ENCODE measurements at regions not wholly inside any gene's neighbourhood (a gene's known extent, or its start where the extent isn't known, plus 50 kb on each side); places are given as distances from the start of the nearest gene placed in this dataset.

DNA sequence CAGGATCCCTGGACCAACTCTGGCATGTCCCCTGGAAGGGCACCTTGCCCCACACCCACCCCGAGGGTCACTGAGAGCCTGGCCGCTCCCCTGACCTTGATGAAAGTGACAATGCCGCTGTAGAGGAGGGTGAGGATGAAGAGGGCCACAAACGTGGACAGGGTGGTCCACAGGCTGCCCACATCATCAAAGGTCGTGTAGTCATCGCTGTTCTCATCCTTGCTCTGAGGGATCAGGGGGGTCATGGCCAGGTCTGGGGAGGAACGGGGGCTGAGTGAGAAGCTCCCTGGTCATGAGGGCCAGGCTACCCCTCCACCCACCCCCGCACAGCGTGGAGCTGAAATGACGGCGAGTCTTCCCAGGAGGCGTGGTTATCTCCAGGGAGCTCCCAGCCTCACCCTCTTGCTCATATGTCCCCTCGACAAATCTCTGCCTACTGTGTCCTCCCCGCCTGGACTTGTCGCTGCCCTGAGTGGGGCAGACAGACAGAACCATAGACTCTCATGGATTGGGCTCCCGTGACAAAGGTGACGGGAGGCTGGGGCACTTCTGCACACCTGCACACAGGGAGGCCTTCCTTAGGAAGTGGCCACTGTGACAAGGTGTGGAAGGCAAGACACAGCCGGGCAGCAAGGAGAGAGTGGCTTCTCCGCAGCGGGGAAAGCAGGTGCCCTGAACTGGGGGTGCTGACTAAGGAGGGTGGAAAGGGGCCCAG lies 311.1 kb downstream of the TMEM121 start:
- ATAC-seq, result no peak
- TF ChIP-seq ARNTL (CRISPR knock-in tag; IDR thresholded peaks at IDR 0.05; ENCODE audit: borderline replicate concordance, low read depth) (no peak), TOX (CRISPR knock-in tag; IDR thresholded peaks at IDR 0.05; ENCODE audit: borderline replicate concordance) (no peak), SNAI2 (CRISPR knock-in tag; IDR thresholded peaks at IDR 0.05) (no peak), GLIS3 (CRISPR knock-in tag; IDR thresholded peaks at IDR 0.05) (no peak), ESRRG (CRISPR knock-in tag; IDR thresholded peaks at IDR 0.05) (no peak), ISL1 (CRISPR knock-in tag; IDR thresholded peaks at IDR 0.05) (no peak), BACH2 (CRISPR knock-in tag; IDR thresholded peaks at IDR 0.05; ENCODE audit: borderline replicate concordance) (no peak), TCF4 (CRISPR knock-in tag; IDR thresholded peaks at IDR 0.05; ENCODE audit: borderline replicate concordance) (no peak), OSR1 (CRISPR knock-in tag; IDR thresholded peaks at IDR 0.05) (no peak), ZFP3 (CRISPR knock-in tag; IDR thresholded peaks at IDR 0.05) (no peak), ZNF8 (CRISPR knock-in tag; IDR thresholded peaks at IDR 0.05) (no peak), PPARA (CRISPR knock-in tag; IDR thresholded peaks at IDR 0.05; ENCODE audit: borderline replicate concordance) (no peak), CSDC2 (CRISPR knock-in tag; IDR thresholded peaks at IDR 0.05) (no peak), ZNF565 (CRISPR knock-in tag; conservative IDR thresholded peaks at IDR 0.05; ENCODE audit: low read depth) (no peak), ZNF70 (CRISPR knock-in tag; IDR thresholded peaks at IDR 0.05) (no peak)
- TF ChIP-seq, protein P1, sequence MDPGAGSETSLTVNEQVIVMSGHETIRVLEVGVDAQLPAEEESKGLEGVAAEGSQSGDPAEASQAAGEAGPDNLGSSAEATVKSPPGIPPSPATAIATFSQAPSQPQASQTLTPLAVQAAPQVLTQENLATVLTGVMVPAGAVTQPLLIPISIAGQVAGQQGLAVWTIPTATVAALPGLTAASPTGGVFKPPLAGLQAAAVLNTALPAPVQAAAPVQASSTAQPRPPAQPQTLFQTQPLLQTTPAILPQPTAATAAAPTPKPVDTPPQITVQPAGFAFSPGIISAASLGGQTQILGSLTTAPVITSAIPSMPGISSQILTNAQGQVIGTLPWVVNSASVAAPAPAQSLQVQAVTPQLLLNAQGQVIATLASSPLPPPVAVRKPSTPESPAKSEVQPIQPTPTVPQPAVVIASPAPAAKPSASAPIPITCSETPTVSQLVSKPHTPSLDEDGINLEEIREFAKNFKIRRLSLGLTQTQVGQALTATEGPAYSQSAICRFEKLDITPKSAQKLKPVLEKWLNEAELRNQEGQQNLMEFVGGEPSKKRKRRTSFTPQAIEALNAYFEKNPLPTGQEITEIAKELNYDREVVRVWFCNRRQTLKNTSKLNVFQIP (CRISPR knock-in tag; IDR thresholded peaks at IDR 0.05; ENCODE audit: borderline replicate concordance, low read depth), result no peak
- TF ChIP-seq, protein P2, sequence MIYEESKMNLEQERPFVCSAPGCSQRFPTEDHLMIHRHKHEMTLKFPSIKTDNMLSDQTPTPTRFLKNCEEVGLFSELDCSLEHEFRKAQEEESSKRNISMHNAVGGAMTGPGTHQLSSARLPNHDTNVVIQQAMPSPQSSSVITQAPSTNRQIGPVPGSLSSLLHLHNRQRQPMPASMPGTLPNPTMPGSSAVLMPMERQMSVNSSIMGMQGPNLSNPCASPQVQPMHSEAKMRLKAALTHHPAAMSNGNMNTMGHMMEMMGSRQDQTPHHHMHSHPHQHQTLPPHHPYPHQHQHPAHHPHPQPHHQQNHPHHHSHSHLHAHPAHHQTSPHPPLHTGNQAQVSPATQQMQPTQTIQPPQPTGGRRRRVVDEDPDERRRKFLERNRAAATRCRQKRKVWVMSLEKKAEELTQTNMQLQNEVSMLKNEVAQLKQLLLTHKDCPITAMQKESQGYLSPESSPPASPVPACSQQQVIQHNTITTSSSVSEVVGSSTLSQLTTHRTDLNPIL (CRISPR knock-in tag; IDR thresholded peaks at IDR 0.05; ENCODE audit: low read depth), result no peak
- TF ChIP-seq, protein P3, sequence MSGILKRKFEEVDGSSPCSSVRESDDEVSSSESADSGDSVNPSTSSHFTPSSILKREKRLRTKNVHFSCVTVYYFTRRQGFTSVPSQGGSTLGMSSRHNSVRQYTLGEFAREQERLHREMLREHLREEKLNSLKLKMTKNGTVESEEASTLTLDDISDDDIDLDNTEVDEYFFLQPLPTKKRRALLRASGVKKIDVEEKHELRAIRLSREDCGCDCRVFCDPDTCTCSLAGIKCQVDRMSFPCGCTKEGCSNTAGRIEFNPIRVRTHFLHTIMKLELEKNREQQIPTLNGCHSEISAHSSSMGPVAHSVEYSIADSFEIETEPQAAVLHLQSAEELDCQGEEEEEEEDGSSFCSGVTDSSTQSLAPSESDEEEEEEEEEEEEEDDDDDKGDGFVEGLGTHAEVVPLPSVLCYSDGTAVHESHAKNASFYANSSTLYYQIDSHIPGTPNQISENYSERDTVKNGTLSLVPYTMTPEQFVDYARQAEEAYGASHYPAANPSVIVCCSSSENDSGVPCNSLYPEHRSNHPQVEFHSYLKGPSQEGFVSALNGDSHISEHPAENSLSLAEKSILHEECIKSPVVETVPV (CRISPR knock-in tag; IDR thresholded peaks at IDR 0.05), result no peak
- TF ChIP-seq, protein P4, sequence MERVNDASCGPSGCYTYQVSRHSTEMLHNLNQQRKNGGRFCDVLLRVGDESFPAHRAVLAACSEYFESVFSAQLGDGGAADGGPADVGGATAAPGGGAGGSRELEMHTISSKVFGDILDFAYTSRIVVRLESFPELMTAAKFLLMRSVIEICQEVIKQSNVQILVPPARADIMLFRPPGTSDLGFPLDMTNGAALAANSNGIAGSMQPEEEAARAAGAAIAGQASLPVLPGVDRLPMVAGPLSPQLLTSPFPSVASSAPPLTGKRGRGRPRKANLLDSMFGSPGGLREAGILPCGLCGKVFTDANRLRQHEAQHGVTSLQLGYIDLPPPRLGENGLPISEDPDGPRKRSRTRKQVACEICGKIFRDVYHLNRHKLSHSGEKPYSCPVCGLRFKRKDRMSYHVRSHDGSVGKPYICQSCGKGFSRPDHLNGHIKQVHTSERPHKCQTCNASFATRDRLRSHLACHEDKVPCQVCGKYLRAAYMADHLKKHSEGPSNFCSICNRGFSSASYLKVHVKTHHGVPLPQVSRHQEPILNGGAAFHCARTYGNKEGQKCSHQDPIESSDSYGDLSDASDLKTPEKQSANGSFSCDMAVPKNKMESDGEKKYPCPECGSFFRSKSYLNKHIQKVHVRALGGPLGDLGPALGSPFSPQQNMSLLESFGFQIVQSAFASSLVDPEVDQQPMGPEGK (CRISPR knock-in tag; IDR thresholded peaks at IDR 0.05; ENCODE audit: borderline replicate concordance), result no peak

DNA sequence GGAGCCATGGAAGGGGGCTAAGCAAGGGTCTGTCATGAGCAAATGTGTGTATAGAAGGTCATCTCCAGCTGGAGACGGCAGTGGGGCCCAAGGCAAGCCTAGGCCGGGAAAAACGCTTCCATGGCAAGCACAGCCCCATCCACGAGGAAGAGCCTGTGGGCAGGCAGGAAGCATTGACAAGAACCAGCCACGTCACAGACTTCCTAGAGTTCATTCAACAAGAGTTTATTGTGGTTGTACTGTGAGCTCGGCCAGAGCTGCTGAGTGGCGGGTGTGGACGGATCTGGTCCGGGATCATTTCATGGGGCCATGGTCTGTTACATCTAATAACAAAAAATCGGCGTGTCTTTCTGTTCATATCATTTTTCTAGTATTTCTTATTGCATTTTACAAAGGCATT lies 311.7 kb downstream of the TMEM121 start:
- no peak for ATAC-seq
- TF ChIP-seq ZC3H10 (CRISPR knock-in tag; IDR thresholded peaks at IDR 0.05), result no peak
- TF ChIP-seq, protein P2 (CRISPR knock-in tag; IDR thresholded peaks at IDR 0.05; ENCODE audit: low read depth), result no peak
- no peak for TF ChIP-seq ZNF70 (CRISPR knock-in tag; IDR thresholded peaks at IDR 0.05)

DNA sequence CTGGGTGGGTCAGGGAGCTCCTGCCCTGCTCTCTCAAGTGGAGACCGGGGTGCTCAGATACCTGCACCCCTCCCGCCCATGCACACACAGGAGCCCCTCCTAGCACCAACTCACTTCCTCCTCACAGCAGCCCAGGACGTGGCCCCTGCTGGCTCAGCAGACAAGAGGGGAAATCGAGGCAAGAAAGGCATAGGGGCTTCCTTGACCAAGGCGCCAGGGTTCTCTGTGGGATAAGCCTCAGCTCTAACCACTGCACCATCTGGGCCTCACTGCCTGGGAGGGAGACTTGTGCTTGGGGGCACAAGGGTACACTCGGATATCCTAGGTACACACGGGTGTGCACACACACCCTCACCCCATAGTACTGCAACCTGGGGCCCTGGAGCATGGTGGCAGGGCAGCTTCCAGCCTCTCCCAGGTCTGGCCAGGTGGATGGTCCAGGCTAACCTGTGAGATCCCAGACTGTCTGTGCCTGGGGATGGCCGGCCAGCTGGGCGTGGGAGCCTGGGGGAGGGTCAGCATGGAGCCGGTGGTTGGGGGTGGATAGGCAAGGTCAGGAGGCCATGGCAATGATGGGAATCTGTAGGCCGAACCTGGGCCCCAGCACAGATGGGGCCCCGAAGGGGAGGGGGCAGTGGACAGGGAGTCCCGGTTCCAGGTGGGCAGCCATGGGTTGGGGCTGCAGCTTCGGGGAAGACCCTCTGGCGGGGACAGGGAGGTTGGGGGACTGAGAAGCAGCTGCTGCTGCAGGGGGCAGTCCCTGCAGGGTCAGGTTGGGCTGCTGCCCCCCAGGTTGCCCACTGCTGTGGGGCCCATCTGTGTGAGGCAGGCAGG lies 312.4 kb downstream of the TMEM121 start:
- no peak for ATAC-seq
- TF ChIP-seq ISL1 (CRISPR knock-in tag; IDR thresholded peaks at IDR 0.05) (no peak), PPARA (CRISPR knock-in tag; IDR thresholded peaks at IDR 0.05; ENCODE audit: borderline replicate concordance) (no peak), ZFP3 (CRISPR knock-in tag; IDR thresholded peaks at IDR 0.05) (no peak), ARNTL (CRISPR knock-in tag; IDR thresholded peaks at IDR 0.05; ENCODE audit: borderline replicate concordance, low read depth) (no peak), ESRRG (CRISPR knock-in tag; IDR thresholded peaks at IDR 0.05) (no peak), ZNF565 (CRISPR knock-in tag; conservative IDR thresholded peaks at IDR 0.05; ENCODE audit: low read depth) (no peak), TCF4 (CRISPR knock-in tag; IDR thresholded peaks at IDR 0.05; ENCODE audit: borderline replicate concordance) (no peak), OSR1 (CRISPR knock-in tag; IDR thresholded peaks at IDR 0.05) (no peak)
- TF ChIP-seq, protein P3 (CRISPR knock-in tag; IDR thresholded peaks at IDR 0.05), result no peak
- TF ChIP-seq, protein P5, sequence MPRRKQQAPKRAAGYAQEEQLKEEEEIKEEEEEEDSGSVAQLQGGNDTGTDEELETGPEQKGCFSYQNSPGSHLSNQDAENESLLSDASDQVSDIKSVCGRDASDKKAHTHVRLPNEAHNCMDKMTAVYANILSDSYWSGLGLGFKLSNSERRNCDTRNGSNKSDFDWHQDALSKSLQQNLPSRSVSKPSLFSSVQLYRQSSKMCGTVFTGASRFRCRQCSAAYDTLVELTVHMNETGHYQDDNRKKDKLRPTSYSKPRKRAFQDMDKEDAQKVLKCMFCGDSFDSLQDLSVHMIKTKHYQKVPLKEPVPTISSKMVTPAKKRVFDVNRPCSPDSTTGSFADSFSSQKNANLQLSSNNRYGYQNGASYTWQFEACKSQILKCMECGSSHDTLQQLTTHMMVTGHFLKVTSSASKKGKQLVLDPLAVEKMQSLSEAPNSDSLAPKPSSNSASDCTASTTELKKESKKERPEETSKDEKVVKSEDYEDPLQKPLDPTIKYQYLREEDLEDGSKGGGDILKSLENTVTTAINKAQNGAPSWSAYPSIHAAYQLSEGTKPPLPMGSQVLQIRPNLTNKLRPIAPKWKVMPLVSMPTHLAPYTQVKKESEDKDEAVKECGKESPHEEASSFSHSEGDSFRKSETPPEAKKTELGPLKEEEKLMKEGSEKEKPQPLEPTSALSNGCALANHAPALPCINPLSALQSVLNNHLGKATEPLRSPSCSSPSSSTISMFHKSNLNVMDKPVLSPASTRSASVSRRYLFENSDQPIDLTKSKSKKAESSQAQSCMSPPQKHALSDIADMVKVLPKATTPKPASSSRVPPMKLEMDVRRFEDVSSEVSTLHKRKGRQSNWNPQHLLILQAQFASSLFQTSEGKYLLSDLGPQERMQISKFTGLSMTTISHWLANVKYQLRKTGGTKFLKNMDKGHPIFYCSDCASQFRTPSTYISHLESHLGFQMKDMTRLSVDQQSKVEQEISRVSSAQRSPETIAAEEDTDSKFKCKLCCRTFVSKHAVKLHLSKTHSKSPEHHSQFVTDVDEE (CRISPR knock-in tag; IDR thresholded peaks at IDR 0.05), result no peak
- TF ChIP-seq, protein P2 (CRISPR knock-in tag; IDR thresholded peaks at IDR 0.05; ENCODE audit: low read depth), result no peak
